SK-N-SH (cell line): ENCODE measurements at regions not wholly inside any gene's neighbourhood (a gene's known extent, or its start where the extent isn't known, plus 50 kb on each side); places are given as distances from the start of the nearest gene placed in this dataset.

Source experiments
- CHD2 ChIP-seq: fragments of 150-350 bp; IDR thresholded peaks from 2 replicates; pipeline ENCODE4 v1.6.1; 2018; ENCODE audit warnings: low read length; ENCODE audit not compliant: partially characterized antibody
- EP300 ChIP-seq, 2 experiments: IDR thresholded peaks; 2 replicates each; pipeline versions ENCODE4 v1.4.0 to v1.6.1; 2012; ENCODE audit warnings: borderline replicate concordance in 1 of 2, low read depth in 1 of 2, low read length in 1 of 2
- GABPA ChIP-seq: IDR thresholded peaks from 2 replicates; pipeline ENCODE4 v1.4.0; 2012; ENCODE audit warnings: low read depth, mild to moderate bottlenecking
- NFIC ChIP-seq: IDR thresholded peaks from 2 replicates; pipeline ENCODE4 v1.4.0; 2012; ENCODE audit warnings: borderline replicate concordance
- POLR2AphosphoS5 ChIP-seq: IDR thresholded peaks from 2 replicates; pipeline ENCODE4 v1.6.1; 2012; ENCODE audit warnings: low read depth, low read length
- RAD21 ChIP-seq: IDR thresholded peaks from 2 replicates; pipeline ENCODE4 v1.6.1; 2012; ENCODE audit warnings: mild to moderate bottlenecking, low read length
- TEAD4 ChIP-seq: IDR thresholded peaks from 2 replicates; pipeline ENCODE4 v1.4.0; 2012; ENCODE audit warnings: mild to moderate bottlenecking, borderline replicate concordance; ENCODE audit not compliant: insufficient read depth
- USF1 ChIP-seq: IDR thresholded peaks from 2 replicates; pipeline ENCODE4 v1.4.0; 2012; ENCODE audit warnings: low read depth, borderline replicate concordance
- TF ChIP-seq, protein P1 (sequence below): fragments of 200-600 bp; sonication (generic); IDR thresholded peaks from 2 replicates; pipeline ENCODE4 v1.6.1; 2017; ENCODE audit warnings: antibody characterized with exemption, mild to moderate bottlenecking, moderate library complexity
- TF ChIP-seq, protein P2 (sequence below): fragments of 150-350 bp; IDR thresholded peaks from 2 replicates; pipeline ENCODE4 v1.6.1; 2017; ENCODE audit warnings: antibody characterized with exemption, low read length, low read depth, borderline replicate concordance

GRCh38 chr18:66107546-66107945 lies 356.7 kb downstream of the CDH7 start:
- TF ChIP-seq, protein P1, sequence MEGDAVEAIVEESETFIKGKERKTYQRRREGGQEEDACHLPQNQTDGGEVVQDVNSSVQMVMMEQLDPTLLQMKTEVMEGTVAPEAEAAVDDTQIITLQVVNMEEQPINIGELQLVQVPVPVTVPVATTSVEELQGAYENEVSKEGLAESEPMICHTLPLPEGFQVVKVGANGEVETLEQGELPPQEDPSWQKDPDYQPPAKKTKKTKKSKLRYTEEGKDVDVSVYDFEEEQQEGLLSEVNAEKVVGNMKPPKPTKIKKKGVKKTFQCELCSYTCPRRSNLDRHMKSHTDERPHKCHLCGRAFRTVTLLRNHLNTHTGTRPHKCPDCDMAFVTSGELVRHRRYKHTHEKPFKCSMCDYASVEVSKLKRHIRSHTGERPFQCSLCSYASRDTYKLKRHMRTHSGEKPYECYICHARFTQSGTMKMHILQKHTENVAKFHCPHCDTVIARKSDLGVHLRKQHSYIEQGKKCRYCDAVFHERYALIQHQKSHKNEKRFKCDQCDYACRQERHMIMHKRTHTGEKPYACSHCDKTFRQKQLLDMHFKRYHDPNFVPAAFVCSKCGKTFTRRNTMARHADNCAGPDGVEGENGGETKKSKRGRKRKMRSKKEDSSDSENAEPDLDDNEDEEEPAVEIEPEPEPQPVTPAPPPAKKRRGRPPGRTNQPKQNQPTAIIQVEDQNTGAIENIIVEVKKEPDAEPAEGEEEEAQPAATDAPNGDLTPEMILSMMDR: no peak
- TF ChIP-seq EP300 (IDR thresholded peaks at IDR 0.05; ENCODE audit: borderline replicate concordance in 1 of 2, low read depth in 1 of 2, low read length in 1 of 2) (no peak), GABPA (no peak), CHD2 (no peak), USF1 (no peak), RAD21 (no peak), NFIC (no peak), POLR2AphosphoS5 (no peak), TEAD4 (no peak)
- TF ChIP-seq, protein P2, sequence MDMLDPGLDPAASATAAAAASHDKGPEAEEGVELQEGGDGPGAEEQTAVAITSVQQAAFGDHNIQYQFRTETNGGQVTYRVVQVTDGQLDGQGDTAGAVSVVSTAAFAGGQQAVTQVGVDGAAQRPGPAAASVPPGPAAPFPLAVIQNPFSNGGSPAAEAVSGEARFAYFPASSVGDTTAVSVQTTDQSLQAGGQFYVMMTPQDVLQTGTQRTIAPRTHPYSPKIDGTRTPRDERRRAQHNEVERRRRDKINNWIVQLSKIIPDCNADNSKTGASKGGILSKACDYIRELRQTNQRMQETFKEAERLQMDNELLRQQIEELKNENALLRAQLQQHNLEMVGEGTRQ: no peak
